NT2/D1 (cell line): ENCODE measurements at regions not wholly inside any gene's neighbourhood (a gene's known extent, or its start where the extent isn't known, plus 50 kb on each side); places are given as distances from the start of the nearest gene placed in this dataset.

ENCODE experiments used
- YY1 ChIP-seq: IDR thresholded peaks from 2 replicates; pipeline ENCODE4 v1.6.1; 2011; ENCODE audit not compliant: insufficient read length, insufficient read depth
- ZNF274 ChIP-seq: IDR thresholded peaks from 2 replicates; pipeline ENCODE4 v1.6.1; 2011; ENCODE audit warnings: mild to moderate bottlenecking, low read depth, low read length

- TF ChIP-seq YY1, result no peak
- no peak for TF ChIP-seq ZNF274
Observed at GRCh38 chr6:55974688-55975087, 99.3 kb upstream of the BMP5 start.
